ENCODE measurements at regions not wholly inside any gene's neighbourhood (a gene's known extent, or its start where the extent isn't known, plus 50 kb on each side); places are given as distances from the start of the nearest gene placed in this dataset.

DNA sequence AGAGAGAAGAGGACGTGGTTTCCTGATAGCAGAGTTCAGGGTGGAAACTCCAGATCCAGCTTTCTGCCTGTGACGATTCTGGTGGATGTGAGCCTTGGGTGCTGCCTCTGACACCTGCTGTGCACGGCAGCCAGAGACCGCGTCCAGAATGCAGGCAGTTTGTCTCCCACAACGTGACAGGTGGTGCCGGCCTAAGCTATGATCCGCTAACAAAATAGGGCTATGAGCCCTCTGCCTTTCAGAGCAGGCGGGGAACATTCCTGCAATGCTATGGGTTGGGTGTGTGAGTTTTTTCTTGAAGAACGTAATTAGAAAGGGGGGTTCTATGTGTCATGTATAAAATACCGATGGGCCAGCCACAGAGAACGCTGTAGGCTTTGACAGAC, 297.3 kb upstream of the PRKCQ start:
- no peak for TF ChIP-seq EZH2 (IDR thresholded peaks at IDR 0.05; ENCODE audit: borderline replicate concordance)
- TF ChIP-seq, protein P1, sequence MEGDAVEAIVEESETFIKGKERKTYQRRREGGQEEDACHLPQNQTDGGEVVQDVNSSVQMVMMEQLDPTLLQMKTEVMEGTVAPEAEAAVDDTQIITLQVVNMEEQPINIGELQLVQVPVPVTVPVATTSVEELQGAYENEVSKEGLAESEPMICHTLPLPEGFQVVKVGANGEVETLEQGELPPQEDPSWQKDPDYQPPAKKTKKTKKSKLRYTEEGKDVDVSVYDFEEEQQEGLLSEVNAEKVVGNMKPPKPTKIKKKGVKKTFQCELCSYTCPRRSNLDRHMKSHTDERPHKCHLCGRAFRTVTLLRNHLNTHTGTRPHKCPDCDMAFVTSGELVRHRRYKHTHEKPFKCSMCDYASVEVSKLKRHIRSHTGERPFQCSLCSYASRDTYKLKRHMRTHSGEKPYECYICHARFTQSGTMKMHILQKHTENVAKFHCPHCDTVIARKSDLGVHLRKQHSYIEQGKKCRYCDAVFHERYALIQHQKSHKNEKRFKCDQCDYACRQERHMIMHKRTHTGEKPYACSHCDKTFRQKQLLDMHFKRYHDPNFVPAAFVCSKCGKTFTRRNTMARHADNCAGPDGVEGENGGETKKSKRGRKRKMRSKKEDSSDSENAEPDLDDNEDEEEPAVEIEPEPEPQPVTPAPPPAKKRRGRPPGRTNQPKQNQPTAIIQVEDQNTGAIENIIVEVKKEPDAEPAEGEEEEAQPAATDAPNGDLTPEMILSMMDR (IDR thresholded peaks at IDR 0.05; ENCODE audit: poor library complexity), result no peak
